NCI-H2107 treated with DMSO at 0.1 percent for 48 hours (cell line): ENCODE measurements at regions not wholly inside any gene's neighbourhood (a gene's known extent, or its start where the extent isn't known, plus 50 kb on each side); places are given as distances from the start of the nearest gene placed in this dataset.

Experiments used
- DNase-seq: peaks from one replicate; lab custom pipeline; 2025; ENCODE audit not compliant: unreplicated experiment; lab: John Stamatoyannopoulos, UW

DNA sequence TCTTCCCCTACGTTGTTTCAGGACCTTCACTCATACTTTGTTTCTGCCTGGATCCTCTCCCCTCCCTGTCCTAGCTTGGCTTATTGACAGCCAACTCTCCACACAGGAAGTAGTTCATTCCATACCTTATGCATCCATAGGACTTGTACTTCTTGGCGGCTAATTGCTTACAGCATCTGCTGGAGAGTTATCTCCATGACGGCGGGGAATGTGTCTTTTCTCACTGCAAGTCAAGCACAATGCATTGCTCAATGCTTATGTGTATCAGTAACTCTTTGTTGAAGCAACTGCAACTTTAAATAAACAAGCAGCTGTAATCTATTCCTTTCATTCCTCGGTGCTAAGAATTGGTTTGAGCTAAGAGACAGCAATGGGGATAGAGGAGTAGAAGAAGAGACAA lies 551.3 kb upstream of the EPHA7 start:
- no peak for DNase-seq

GRCh38 chr6:93968126-93968525 lies 548.8 kb upstream of the EPHA7 start:
- DNase-seq, result no peak

- DNase-seq, result no peak
Measured at GRCh38 chr6:93964926-93965325, 545.6 kb upstream of the EPHA7 start.

DNA sequence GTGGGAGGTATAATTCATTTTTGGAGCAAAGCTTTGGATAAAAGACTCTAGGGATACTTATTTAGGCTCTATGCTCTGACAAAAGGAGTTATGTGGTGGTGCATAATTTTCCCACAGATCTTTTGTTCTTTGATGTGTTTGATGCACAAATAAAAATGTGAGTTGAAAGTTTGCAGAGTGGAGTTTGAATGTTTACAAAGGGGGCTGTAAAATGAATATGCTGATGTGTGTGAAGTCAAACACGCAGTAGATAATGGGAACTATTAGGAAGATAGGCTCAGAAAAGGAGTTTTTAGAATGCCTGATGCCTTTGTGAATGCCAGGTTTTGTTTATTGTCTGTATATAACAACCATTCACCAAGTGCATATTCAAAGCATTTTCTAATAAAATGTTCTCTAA lies 545.0 kb upstream of the EPHA7 start:
- DNase-seq, result no peak

DNA sequence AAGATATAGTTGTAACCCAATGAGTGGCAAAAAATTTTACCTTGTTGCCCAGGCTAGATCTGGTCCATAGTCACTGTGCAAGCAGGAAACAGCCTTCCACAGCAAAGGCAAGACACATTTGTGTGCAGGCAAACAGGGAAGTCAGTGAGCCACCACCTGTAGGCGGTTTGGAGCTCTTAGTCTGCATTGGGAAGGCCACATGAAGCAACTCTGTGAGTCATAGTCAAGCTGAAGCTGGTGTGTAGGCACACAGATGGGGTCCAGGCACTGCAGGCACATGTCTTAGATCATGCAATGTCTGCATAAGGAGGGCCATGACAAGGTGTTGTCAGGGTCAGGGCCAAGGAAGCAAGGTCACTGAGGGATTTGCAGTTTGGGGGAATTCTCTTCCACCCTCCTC lies 543.2 kb upstream of the EPHA7 start:
- no peak for DNase-seq

GRCh38 chr6:93954584-93954983 lies 535.2 kb upstream of the EPHA7 start:
- DNase-seq, result no peak

GRCh38 chr6:93943661-93944060 lies 524.3 kb upstream of the EPHA7 start:
- no peak for DNase-seq

DNA sequence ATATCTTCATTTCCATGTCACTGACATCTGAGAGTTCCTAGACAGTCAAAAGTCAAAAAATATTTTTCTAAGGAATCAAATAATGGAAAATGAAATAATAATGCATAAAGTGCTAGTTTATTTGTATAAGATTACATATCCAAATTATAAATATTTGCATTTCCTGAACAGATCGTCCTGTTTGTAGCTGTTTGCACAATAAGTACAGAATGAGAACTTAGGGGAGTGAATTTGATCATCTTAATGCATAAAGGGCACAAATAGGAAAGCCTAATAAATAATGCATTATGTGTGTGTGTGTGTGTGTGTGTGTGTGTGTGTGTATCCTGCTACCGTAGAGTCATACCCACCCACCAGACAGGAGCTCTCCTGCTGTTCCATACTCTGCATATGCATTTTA lies 521.0 kb upstream of the EPHA7 start:
- no peak for DNase-seq

- DNase-seq, result no peak
Measured at GRCh38 chr6:93932175-93932574, 512.8 kb upstream of the EPHA7 start.

DNA sequence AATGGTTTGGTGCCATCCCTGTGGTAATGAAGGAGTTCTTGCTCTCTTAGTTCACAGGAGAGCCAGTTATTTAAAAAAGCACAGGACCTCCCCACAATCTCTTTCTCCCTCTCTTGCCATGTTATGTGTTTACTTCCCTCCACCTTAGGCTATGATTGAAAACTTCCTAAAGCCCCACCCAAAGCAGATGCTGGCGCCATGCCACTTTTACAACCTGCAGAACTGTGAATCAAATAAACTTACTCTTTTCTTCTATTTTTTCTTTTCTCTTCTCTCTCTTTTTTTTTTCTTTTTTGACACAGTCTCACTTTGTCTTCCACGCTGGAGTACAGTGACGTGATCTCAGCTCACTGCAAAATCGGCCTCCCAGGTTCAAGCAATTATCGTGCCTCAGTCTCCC lies 508.4 kb upstream of the EPHA7 start:
- DNase-seq, result no peak

DNA sequence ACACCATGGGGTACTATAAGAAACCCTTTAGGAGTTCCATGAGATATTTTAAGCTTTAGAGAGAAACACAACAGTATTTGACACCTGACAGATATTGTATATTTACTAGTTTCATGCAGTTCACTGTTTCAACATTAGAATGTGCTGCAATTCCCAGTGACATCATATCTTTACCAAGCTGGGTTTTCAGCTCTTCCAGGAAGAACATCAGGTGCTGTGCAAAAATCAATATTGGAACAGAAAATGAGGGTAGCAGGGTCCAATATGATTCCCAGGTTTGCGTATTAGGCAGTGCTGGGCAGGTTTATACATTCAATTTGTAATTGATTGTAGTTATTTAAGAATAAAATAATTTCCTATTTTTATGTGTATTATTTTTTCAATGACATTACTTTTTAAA lies 500.0 kb upstream of the EPHA7 start:
- DNase-seq, result no peak

- no peak for DNase-seq
Measured at GRCh38 chr6:93918258-93918657, 498.9 kb upstream of the EPHA7 start.

- DNase-seq, result no peak
Measured at GRCh38 chr6:93917216-93917615, 497.9 kb upstream of the EPHA7 start.

GRCh38 chr6:93916716-93917115 lies 497.4 kb upstream of the EPHA7 start:
- DNase-seq, result no peak

DNA sequence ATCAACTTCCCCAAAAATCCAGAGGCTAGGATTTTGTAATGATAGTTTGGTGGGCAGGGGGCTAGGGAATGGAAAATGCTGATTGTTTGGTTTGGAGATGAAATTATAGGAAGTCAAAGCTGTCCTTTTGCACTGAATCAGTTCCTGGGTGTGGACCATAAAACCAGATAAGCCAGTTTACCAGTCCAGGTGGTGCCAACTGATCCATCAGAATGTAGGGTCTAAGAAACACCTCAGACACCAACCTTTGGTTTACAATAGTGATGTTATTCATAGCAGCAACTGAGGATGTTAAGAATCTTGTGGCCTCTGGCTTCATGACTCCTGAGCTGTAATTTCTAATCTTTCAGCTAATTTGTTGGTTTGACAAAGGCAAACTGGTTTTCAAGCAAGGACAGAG lies 496.6 kb upstream of the EPHA7 start:
- no peak for DNase-seq

DNA sequence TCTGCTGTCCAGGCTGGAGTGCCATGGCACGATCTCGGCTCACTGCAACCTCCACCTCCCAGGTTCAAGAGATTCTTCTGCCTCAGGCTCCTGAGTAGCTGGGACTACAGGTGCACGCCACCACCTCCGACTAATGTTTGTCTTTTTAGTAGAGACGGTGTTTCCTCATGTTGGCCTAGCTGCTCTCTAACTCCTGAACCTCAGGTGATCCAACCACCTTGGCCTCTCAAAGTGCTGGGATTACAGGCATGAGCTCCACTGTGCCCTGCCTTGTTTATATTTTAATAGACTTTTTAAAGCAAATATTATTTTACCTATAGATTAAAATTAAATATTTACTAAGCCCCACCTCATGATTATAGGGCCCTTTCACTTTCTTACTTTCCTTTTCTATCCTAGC lies 483.2 kb upstream of the EPHA7 start:
- DNase-seq, result no peak

GRCh38 chr6:93900142-93900541 lies 480.8 kb upstream of the EPHA7 start:
- DNase-seq, result no peak

GRCh38 chr6:93896081-93896480 lies 476.7 kb upstream of the EPHA7 start:
- DNase-seq, result no peak

GRCh38 chr6:93894521-93894920 lies 475.2 kb upstream of the EPHA7 start:
- no peak for DNase-seq

DNA sequence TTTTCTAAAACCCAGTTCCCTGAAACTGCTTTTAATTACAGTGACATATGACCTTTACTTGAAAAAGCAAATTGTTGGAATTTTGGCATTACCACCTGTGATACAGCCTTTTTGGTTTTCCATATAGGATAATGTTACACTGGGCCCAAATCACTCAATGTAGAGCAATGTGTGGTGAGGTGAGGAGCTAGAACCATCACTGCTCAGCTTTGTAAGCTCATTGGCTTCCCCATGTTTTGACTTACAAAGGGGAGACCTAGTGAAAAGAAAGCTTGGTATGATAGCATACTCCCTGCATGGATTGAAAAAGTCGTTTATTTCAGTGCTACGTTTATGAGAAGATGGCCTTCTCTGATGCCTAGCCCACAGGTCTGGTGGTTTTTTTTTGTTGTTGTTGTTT lies 470.4 kb upstream of the EPHA7 start:
- DNase-seq, result no peak

- DNase-seq, result no peak
Measured at GRCh38 chr6:93886416-93886815, 467.1 kb upstream of the EPHA7 start.

DNA sequence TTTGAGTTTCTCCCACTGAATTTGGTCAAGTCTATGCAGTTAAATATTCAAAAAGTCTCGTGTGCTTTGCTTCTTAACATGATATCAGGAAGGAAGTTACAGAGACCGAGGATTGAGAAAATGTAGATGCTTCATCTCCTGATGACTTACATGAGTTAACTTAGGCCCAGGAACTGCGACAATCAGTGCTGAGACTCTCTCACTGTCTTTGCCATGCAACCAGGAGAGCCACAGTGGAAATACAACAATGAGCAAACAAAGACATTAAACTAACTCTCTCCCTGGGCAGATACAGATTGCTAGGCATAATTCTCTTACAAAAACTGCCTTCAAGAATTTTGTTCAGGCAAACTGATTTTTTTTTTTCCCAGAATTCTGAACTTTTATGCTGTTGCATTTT lies 440.6 kb upstream of the EPHA7 start:
- DNase-seq, result no peak

DNA sequence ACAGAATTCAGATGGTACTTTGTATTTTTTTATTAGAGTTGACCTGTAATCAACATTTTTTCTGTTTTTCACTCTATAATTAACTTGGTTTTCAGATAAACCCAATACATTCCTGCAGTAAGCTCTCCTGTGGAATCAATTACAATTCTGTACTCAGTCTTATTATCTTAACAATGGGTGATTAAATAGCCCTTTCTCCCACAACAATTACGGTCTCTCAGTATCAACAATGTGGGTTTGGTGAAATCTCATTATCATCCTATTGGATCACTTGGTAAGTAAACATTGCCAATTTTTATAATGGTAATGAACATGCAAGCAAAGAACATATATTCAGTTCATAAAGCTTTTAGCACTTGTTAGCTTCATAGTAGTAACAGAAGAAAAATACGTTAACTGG lies 438.9 kb upstream of the EPHA7 start:
- no peak for DNase-seq

DNA sequence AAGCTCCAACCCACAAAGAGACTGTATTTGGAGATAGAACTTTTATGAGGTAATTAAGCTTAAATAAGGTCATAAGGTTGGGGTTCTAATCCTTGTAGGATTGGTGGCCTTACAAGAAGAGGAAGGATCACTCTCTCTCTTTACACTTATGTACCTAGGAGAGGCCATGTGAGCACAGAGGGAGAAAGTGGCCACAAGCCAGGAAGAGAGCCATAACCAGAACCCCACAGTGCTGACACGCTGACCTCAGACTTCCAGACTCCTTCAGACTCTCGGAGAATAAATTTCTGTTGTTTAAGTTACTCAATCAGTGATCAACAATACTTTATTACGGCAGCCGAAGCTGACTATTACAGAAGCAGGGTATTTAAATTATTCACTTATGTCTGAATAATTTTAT lies 430.5 kb upstream of the EPHA7 start:
- DNase-seq, result no peak
